HEK293 (cell line): ENCODE measurements at regions not wholly inside any gene's neighbourhood (a gene's known extent, or its start where the extent isn't known, plus 50 kb on each side); places are given as distances from the start of the nearest gene placed in this dataset.

Source experiments
- CTCF ChIA-PET: fragments of 350-600 bp; formaldehyde crosslinking; extraction: SDS; loops from one replicate; lab custom pipeline; 2021; ENCODE audit warnings: antibody characterized with exemption; lab: Yijun Ruan, JAX
- POLR2A ChIA-PET: fragments of 300-600 bp; formaldehyde crosslinking; extraction: SDS; loops from one replicate; lab custom pipeline; 2020; ENCODE audit warnings: antibody characterized with exemption, inconsistent platforms; lab: Yijun Ruan, JAX
- H3K27ac ChIP-seq: fragments of 200-500 bp; sonication (Bioruptor generic); 2 replicates; pipeline ENCODE4 v1.5.1; 2014; ENCODE audit warnings: low read depth, low read length, control low read depth, inconsistent platforms; ENCODE audit errors: extremely low read depth
- H3K36me3 ChIP-seq, 2 experiments: fragments of 200-500 bp in 1 of 2; sonication (Bioruptor generic) in 1 of 2; 1 replicate in 1 of 2; 2 replicates in 1 of 2; pipeline ENCODE4 v1.5.1; 2014 to 2017; ENCODE audit warnings: inconsistent platforms in 2 of 2, low read length in 2 of 2; ENCODE audit not compliant: control insufficient read depth in 2 of 2, insufficient read depth in 1 of 2
- H3K4me1 ChIP-seq: fragments of 200-500 bp; sonication (Bioruptor generic); 2 replicates; pipeline ENCODE4 v1.5.1; 2014; ENCODE audit warnings: mild to moderate bottlenecking, low read length, inconsistent platforms; ENCODE audit not compliant: control insufficient read depth, insufficient read depth
- H3K4me3 ChIP-seq: 2 replicates; pipeline ENCODE4 v1.5.1; 2011; ENCODE audit warnings: low read depth, mild to moderate bottlenecking, control low read depth, low read length, moderate library complexity
- H3K9me3 ChIP-seq: fragments of 200-500 bp; sonication (Bioruptor generic); 2 replicates; pipeline ENCODE4 v1.5.1; 2014; ENCODE audit warnings: low read depth, low read length, inconsistent platforms; ENCODE audit not compliant: control insufficient read depth, insufficient read depth
- GLI2 ChIP-seq: fragments of 450-650 bp; formaldehyde crosslinking; IDR thresholded peaks from 2 replicates; pipeline ENCODE4; 2017; ENCODE audit warnings: missing biosample characterization, missing genetic modification characterization, low read depth, borderline replicate concordance
- GLIS2 ChIP-seq: fragments of 450-650 bp; formaldehyde crosslinking; IDR thresholded peaks from 2 replicates; pipeline ENCODE4 v1.5.1; 2016; ENCODE audit warnings: missing biosample characterization, missing genetic modification characterization
- OVOL3 ChIP-seq: fragments of 450-650 bp; formaldehyde crosslinking; IDR thresholded peaks from 2 replicates; pipeline ENCODE4 v1.5.1; 2016; ENCODE audit warnings: missing biosample characterization, missing genetic modification characterization
- ZEB2 ChIP-seq: fragments of 450-650 bp; formaldehyde crosslinking; IDR thresholded peaks from 2 replicates; pipeline ENCODE4 v1.5.1; 2016; ENCODE audit warnings: missing biosample characterization, missing genetic modification characterization
- ZNF202 ChIP-seq: fragments of 450-650 bp; formaldehyde crosslinking; IDR thresholded peaks from 2 replicates; pipeline ENCODE4 v1.5.1; 2016; ENCODE audit warnings: missing biosample characterization, missing genetic modification characterization, borderline replicate concordance
- ZNF292 ChIP-seq: fragments of 450-650 bp; formaldehyde crosslinking; IDR thresholded peaks from 2 replicates; pipeline ENCODE4 v1.5.1; 2016; ENCODE audit warnings: low read depth, missing biosample characterization, missing genetic modification characterization, borderline replicate concordance
- ZNF311 ChIP-seq: fragments of 450-650 bp; formaldehyde crosslinking; IDR thresholded peaks from 2 replicates; pipeline ENCODE4 v1.5.1; 2017; ENCODE audit warnings: missing biosample characterization, missing genetic modification characterization, borderline replicate concordance
- ZNF416 ChIP-seq: fragments of 450-650 bp; formaldehyde crosslinking; IDR thresholded peaks from 2 replicates; pipeline ENCODE4 v1.5.1; 2016; ENCODE audit warnings: missing biosample characterization, missing genetic modification characterization
- ZNF529 ChIP-seq: fragments of 450-650 bp; formaldehyde crosslinking; IDR thresholded peaks from 2 replicates; pipeline ENCODE4 v1.5.1; 2017; ENCODE audit warnings: missing genetic modification characterization, missing biosample characterization; ENCODE audit not compliant: insufficient replicate concordance
- ZNF560 ChIP-seq: fragments of 450-650 bp; formaldehyde crosslinking; IDR thresholded peaks from 2 replicates; pipeline ENCODE4 v1.5.1; 2017; ENCODE audit warnings: missing biosample characterization, missing genetic modification characterization, borderline replicate concordance
- ZNF561 ChIP-seq: fragments of 450-650 bp; IDR thresholded peaks from 2 replicates; pipeline ENCODE4 v1.5.1; 2018; ENCODE audit warnings: missing biosample characterization, missing genetic modification characterization, borderline replicate concordance
- ZNF610 ChIP-seq: fragments of 450-650 bp; formaldehyde crosslinking; IDR thresholded peaks from 2 replicates; pipeline ENCODE4 v1.5.1; 2016; ENCODE audit warnings: missing biosample characterization, missing genetic modification characterization, borderline replicate concordance
- ZNF76 ChIP-seq: fragments of 450-650 bp; formaldehyde crosslinking; IDR thresholded peaks from 2 replicates; pipeline ENCODE4; 2016; ENCODE audit warnings: low read depth, missing biosample characterization, missing genetic modification characterization, borderline replicate concordance
- ZNF776 ChIP-seq: fragments of 450-650 bp; formaldehyde crosslinking; IDR thresholded peaks from 2 replicates; pipeline ENCODE4 v1.5.0; 2017; ENCODE audit warnings: missing biosample characterization, missing genetic modification characterization, borderline replicate concordance
- ZNF830 ChIP-seq: fragments of 450-650 bp; IDR thresholded peaks from 2 replicates; pipeline ENCODE4 v1.5.0; 2018; ENCODE audit warnings: missing biosample characterization, missing genetic modification characterization, low read depth, mild to moderate bottlenecking, moderate library complexity
- TF ChIP-seq, protein P1 (sequence below): fragments of 450-650 bp; formaldehyde crosslinking; IDR thresholded peaks from 2 replicates; pipeline ENCODE4 v1.5.1; 2016; ENCODE audit warnings: missing biosample characterization, missing genetic modification characterization
- TF ChIP-seq, protein P2 (sequence below): fragments of 450-650 bp; formaldehyde crosslinking; IDR thresholded peaks from 2 replicates; pipeline ENCODE4 v1.5.1; 2016; ENCODE audit warnings: missing biosample characterization, missing genetic modification characterization, low read depth
- TF ChIP-seq, protein P3 (sequence below): fragments of 450-650 bp; formaldehyde crosslinking; IDR thresholded peaks from 2 replicates; pipeline ENCODE4 v1.5.1; 2016; ENCODE audit warnings: missing biosample characterization, missing genetic modification characterization
- TF ChIP-seq, protein P4 (sequence below): fragments of 450-650 bp; formaldehyde crosslinking; IDR thresholded peaks from 2 replicates; pipeline ENCODE4 v1.5.1; 2016; ENCODE audit warnings: missing biosample characterization, missing genetic modification characterization
- TF ChIP-seq, protein P5 (sequence below): fragments of 450-650 bp; formaldehyde crosslinking; IDR thresholded peaks from 2 replicates; pipeline ENCODE4 v1.5.1; 2017; ENCODE audit warnings: missing biosample characterization, mild to moderate bottlenecking, missing genetic modification characterization, moderate library complexity

DNA sequence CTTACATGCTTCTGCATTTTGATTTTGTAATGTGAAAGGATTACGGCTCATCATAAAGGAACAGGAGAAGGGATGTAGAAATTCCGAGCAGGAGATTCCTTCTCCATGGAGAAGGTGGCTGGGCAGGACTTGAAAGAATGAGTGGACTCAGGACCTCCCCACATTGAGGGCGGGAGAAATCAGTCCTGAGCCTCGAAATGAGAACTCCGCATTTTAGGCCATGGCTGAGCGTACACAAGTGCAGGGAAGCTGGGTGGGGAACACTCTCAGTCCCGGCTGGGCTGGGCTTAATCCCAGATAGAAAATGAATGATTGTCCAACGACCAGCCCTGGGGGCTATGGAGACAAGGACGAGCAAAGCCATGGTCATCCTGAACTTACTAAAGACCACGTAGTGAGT, 402.3 kb upstream of the POU3F1 start:
- Histone ChIP-seq H3K9me3 (no peaks in the 10 kb centered on the region), H3K4me3 (no peak overlapping the region), H3K4me1 (no peaks in the 10 kb centered on the region), H3K36me3 (no peaks in the 10 kb centered on the region), H3K27ac (no peak overlapping the region)
- ChIA-PET POLR2A (no interaction called here), CTCF (interaction anchor here (0.6 kb wide), 1 partner anchor 501 kb away, joined by 4 read pairs; no protein-coding TSS in a partner anchor)
- TF ChIP-seq ZNF202 (tag by site-specific recombination) = no peak
- no peak for TF ChIP-seq OVOL3 (tag by site-specific recombination)
- TF ChIP-seq, protein P1, sequence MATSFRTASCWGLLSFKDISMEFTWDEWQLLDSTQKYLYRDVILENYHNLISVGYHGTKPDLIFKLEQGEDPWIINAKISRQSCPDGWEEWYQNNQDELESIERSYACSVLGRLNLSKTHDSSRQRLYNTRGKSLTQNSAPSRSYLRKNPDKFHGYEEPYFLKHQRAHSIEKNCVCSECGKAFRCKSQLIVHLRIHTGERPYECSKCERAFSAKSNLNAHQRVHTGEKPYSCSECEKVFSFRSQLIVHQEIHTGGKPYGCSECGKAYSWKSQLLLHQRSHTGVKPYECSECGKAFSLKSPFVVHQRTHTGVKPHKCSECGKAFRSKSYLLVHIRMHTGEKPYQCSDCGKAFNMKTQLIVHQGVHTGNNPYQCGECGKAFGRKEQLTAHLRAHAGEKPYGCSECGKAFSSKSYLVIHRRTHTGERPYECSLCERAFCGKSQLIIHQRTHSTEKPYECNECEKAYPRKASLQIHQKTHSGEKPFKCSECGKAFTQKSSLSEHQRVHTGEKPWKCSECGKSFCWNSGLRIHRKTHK (tag by site-specific recombination) = no peak
- no peak for TF ChIP-seq ZNF561
- TF ChIP-seq ZNF560 = no peak
- no peak for TF ChIP-seq ZNF76
- no peak for TF ChIP-seq ZNF529 (tag by site-specific recombination)
- TF ChIP-seq, protein P2, sequence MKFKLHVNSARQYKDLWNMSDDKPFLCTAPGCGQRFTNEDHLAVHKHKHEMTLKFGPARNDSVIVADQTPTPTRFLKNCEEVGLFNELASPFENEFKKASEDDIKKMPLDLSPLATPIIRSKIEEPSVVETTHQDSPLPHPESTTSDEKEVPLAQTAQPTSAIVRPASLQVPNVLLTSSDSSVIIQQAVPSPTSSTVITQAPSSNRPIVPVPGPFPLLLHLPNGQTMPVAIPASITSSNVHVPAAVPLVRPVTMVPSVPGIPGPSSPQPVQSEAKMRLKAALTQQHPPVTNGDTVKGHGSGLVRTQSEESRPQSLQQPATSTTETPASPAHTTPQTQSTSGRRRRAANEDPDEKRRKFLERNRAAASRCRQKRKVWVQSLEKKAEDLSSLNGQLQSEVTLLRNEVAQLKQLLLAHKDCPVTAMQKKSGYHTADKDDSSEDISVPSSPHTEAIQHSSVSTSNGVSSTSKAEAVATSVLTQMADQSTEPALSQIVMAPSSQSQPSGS (tag by site-specific recombination) = no peak
- no peak for TF ChIP-seq ZEB2
- TF ChIP-seq GLIS2 = no peak
- TF ChIP-seq, protein P3, sequence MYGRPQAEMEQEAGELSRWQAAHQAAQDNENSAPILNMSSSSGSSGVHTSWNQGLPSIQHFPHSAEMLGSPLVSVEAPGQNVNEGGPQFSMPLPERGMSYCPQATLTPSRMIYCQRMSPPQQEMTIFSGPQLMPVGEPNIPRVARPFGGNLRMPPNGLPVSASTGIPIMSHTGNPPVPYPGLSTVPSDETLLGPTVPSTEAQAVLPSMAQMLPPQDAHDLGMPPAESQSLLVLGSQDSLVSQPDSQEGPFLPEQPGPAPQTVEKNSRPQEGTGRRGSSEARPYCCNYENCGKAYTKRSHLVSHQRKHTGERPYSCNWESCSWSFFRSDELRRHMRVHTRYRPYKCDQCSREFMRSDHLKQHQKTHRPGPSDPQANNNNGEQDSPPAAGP (tag by site-specific recombination) = no peak
- no peak for TF ChIP-seq ZNF292
- TF ChIP-seq ZNF776 (tag by site-specific recombination) = no peak
- TF ChIP-seq GLI2 (tag by site-specific recombination) = no peak
- TF ChIP-seq, protein P4, sequence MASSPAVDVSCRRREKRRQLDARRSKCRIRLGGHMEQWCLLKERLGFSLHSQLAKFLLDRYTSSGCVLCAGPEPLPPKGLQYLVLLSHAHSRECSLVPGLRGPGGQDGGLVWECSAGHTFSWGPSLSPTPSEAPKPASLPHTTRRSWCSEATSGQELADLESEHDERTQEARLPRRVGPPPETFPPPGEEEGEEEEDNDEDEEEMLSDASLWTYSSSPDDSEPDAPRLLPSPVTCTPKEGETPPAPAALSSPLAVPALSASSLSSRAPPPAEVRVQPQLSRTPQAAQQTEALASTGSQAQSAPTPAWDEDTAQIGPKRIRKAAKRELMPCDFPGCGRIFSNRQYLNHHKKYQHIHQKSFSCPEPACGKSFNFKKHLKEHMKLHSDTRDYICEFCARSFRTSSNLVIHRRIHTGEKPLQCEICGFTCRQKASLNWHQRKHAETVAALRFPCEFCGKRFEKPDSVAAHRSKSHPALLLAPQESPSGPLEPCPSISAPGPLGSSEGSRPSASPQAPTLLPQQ (tag by site-specific recombination) = no peak
- TF ChIP-seq, protein P5, sequence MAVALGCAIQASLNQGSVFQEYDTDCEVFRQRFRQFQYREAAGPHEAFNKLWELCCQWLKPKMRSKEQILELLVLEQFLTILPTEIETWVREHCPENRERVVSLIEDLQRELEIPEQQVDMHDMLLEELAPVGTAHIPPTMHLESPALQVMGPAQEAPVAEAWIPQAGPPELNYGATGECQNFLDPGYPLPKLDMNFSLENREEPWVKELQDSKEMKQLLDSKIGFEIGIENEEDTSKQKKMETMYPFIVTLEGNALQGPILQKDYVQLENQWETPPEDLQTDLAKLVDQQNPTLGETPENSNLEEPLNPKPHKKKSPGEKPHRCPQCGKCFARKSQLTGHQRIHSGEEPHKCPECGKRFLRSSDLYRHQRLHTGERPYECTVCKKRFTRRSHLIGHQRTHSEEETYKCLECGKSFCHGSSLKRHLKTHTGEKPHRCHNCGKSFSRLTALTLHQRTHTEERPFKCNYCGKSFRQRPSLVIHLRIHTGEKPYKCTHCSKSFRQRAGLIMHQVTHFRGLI (tag by site-specific recombination) = no peak
- no peak for TF ChIP-seq ZNF416 (tag by site-specific recombination)
- TF ChIP-seq ZNF311 (tag by site-specific recombination) = no peak
- no peak for TF ChIP-seq ZNF830 (tag by site-specific recombination)
- no peak for TF ChIP-seq ZNF610 (tag by site-specific recombination)
- TF ChIP-seq, all 188 proteins: peak for 0
